Trophoblast cell (in vitro differentiated cells and primary cell): ENCODE measurements at regions not wholly inside any gene's neighbourhood (a gene's known extent, or its start where the extent isn't known, plus 50 kb on each side); places are given as distances from the start of the nearest gene placed in this dataset.

Experiments used
- DNase-seq, 2 donors: peaks; one replicate each; pipeline ENCODE4 v3.0.0-alpha.2; 2016
- H2AFZ ChIP-seq: 2 replicates; pipeline ENCODE4 v1.6.1; 2013; ENCODE audit warnings: low read length, moderate library complexity, mild to moderate bottlenecking; ENCODE audit not compliant: insufficient read depth, poor library complexity
- H2AK5ac ChIP-seq: 2 replicates; pipeline ENCODE4 v1.6.1; 2013; ENCODE audit warnings: mild to moderate bottlenecking, low read length
- H2BK120ac ChIP-seq: 2 replicates; pipeline ENCODE4 v1.6.1; 2013; ENCODE audit warnings: low read length, mild to moderate bottlenecking, moderate library complexity; ENCODE audit not compliant: insufficient read depth, poor library complexity
- H2BK12ac ChIP-seq: 2 replicates; pipeline ENCODE4 v1.6.1; 2013; ENCODE audit warnings: mild to moderate bottlenecking, low read length, moderate library complexity
- H2BK5ac ChIP-seq: 2 replicates; pipeline ENCODE4 v1.6.1; 2013; ENCODE audit warnings: low read length, low read depth, moderate library complexity, mild to moderate bottlenecking; ENCODE audit not compliant: poor library complexity
- H3K14ac ChIP-seq: 2 replicates; pipeline ENCODE4 v1.6.1; 2013; ENCODE audit warnings: mild to moderate bottlenecking, low read length
- H3K18ac ChIP-seq: 2 replicates; pipeline ENCODE4 v1.6.1; 2013; ENCODE audit warnings: mild to moderate bottlenecking, low read length
- H3K23ac ChIP-seq: 2 replicates; pipeline ENCODE4 v1.6.1; 2013; ENCODE audit warnings: low read length
- H3K27ac ChIP-seq: 2 replicates; pipeline ENCODE4 v1.5.1; 2013; ENCODE audit warnings: low read depth, mild to moderate bottlenecking, inconsistent platforms, low read length, moderate library complexity
- H3K27me3 ChIP-seq: 2 replicates; pipeline ENCODE4 v1.6.1; 2013; ENCODE audit warnings: inconsistent platforms, mild to moderate bottlenecking, low read length, moderate library complexity; ENCODE audit not compliant: insufficient read depth
- H3K36me3 ChIP-seq, 2 experiments: 1 replicate in 1 of 2; 2 replicates in 1 of 2; pipeline ENCODE4 v1.6.1; 2013; ENCODE audit warnings: low read length in 2 of 2, mild to moderate bottlenecking in 2 of 2, moderate library complexity in 1 of 2; ENCODE audit not compliant: insufficient read depth in 2 of 2, control insufficient read depth in 1 of 2
- H3K4ac ChIP-seq: 2 replicates; pipeline ENCODE4 v1.6.1; 2013; ENCODE audit warnings: low read depth, mild to moderate bottlenecking, low read length, moderate library complexity
- H3K4me1 ChIP-seq, 2 experiments: 1 replicate in 1 of 2; 2 replicates in 1 of 2; pipeline ENCODE4 v1.6.1; 2013; ENCODE audit warnings: low read length in 2 of 2, mild to moderate bottlenecking in 2 of 2, moderate library complexity in 1 of 2; ENCODE audit not compliant: insufficient read depth in 2 of 2, control insufficient read depth in 1 of 2
- H3K4me2 ChIP-seq: 2 replicates; pipeline ENCODE4 v1.6.1; 2013; ENCODE audit warnings: inconsistent platforms, mild to moderate bottlenecking, low read length, moderate library complexity
- H3K4me3 ChIP-seq: 2 replicates; pipeline ENCODE4 v1.5.1; 2013; ENCODE audit warnings: mild to moderate bottlenecking, low read depth, low read length, inconsistent platforms
- H3K79me1 ChIP-seq: one replicate; pipeline ENCODE4 v1.6.1; 2013; ENCODE audit warnings: low read length
- H3K79me2 ChIP-seq: 2 replicates; pipeline ENCODE4 v1.6.1; 2013; ENCODE audit warnings: low read length, mild to moderate bottlenecking; ENCODE audit not compliant: control insufficient read depth, insufficient read depth, poor library complexity
- H3K9ac ChIP-seq: 2 replicates; pipeline ENCODE4 v1.6.1; 2013; ENCODE audit warnings: mild to moderate bottlenecking, low read length
- H3K9me3 ChIP-seq: 2 replicates; pipeline ENCODE4 v1.6.1; 2013; ENCODE audit warnings: low read depth, mild to moderate bottlenecking, control low read depth, inconsistent platforms, low read length; ENCODE audit not compliant: insufficient read depth
- H4K12ac ChIP-seq: 2 replicates; pipeline ENCODE4 v1.6.1; 2013; ENCODE audit warnings: low read depth, mild to moderate bottlenecking, low read length, moderate library complexity
- H4K8ac ChIP-seq: 2 replicates; pipeline ENCODE4 v1.6.1; 2013; ENCODE audit warnings: low read depth, mild to moderate bottlenecking, low read length, moderate library complexity
- H4K91ac ChIP-seq: one replicate; pipeline ENCODE4 v1.6.1; 2013; ENCODE audit warnings: low read depth, mild to moderate bottlenecking, low read length, moderate library complexity
- WGBS: extraction: QIAGEN DNeasy Blood & Tissue Kit; methylation state at CpG from one replicate; pipeline ENCODE4 v1.1.7; 2013; ENCODE audit warnings: missing lambda C conversion rate; ENCODE audit not compliant: insufficient read length, insufficient coverage; ENCODE audit errors: extremely low coverage; 5-methylcytosine and 5-hydroxymethylcytosine counted together

DNA sequence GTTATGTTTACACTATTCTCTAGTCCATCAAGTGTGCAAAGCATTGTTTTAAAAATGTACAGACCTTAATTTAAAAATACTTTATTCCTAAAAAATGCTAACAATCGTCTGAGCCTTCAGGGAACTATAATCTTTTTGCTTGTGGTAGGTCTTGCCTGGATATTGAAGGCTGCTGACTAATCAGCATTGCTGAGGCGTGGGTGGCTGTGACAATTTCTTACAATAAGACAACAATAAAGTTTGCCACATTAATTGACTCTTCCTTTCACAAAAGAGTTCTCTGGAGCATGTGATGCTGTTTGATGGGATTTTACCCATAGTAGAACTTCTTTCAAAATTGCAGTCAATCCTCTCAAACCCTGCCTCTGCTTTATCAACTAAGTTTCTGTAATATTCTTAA is 384.0 kb upstream of the TGFBR2 start:
- Histone ChIP-seq H3K4ac (no peak overlapping the region), H3K36me3 (no peaks in the 10 kb centered on the region), H3K27me3 (no peaks in the 10 kb centered on the region), H2AFZ (no peak overlapping the region), H3K79me1 (no peaks in the 10 kb centered on the region), H3K9me3 (no peaks in the 10 kb centered on the region), H2AK5ac (no peak overlapping the region), H3K9ac (no peak overlapping the region), H2BK12ac (no peak overlapping the region), H4K91ac (no peak overlapping the region), H2BK5ac (no peak overlapping the region), H3K14ac (no peak overlapping the region), H3K4me2 (no peak overlapping the region), H3K27ac (no peak overlapping the region), H3K4me3 (no peak overlapping the region), H3K79me2 (no peaks in the 10 kb centered on the region), H4K8ac (no peak overlapping the region), H2BK120ac (no peak overlapping the region), H3K23ac (no peak overlapping the region), H4K12ac (no peak overlapping the region), H3K18ac (no peak overlapping the region), H3K4me1 (no peaks in the 10 kb centered on the region)
- DNase-seq, result no peak
- WGBS, result no CpG with 5 or more reads among the region's 2 CpGs

DNA sequence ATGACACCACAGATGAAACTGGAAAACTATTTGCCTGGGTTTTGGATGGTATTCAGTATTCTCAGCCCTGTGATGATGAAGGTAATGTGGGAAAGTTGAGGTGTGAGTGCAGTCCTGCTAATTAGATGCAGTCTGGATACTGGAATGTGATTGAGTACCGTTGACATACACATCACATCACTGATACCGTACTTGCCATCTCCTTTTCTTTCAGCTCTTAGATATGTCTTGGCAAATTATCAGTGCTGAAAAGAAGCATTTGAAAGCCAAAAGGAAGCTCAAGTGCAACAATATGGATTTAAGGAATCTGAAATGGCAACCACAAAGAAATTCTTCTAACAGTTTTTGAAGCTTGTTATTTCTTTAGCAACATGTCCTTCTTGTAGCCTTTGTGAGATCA is 381.4 kb upstream of the TGFBR2 start:
- H3K18ac ChIP-seq, result no peak overlapping the region
- no peak overlapping the region for H3K4me3 ChIP-seq
- H2AFZ ChIP-seq, result no peak overlapping the region
- H3K23ac ChIP-seq, result no peak overlapping the region
- no peak overlapping the region for H3K4ac ChIP-seq
- H2AK5ac ChIP-seq, result no peak overlapping the region
- H3K79me2 ChIP-seq, result no peaks in the 10 kb centered on the region
- no peak overlapping the region for H3K14ac ChIP-seq
- no peak overlapping the region for H2BK12ac ChIP-seq
- no peak overlapping the region for H2BK120ac ChIP-seq
- H3K9me3 ChIP-seq, result no peaks in the 10 kb centered on the region
- H4K12ac ChIP-seq, result no peak overlapping the region
- no peaks in the 10 kb centered on the region for H3K79me1 ChIP-seq
- no peak overlapping the region for H2BK5ac ChIP-seq
- H3K27ac ChIP-seq, result no peak overlapping the region
- no peak overlapping the region for H3K4me2 ChIP-seq
- no peak overlapping the region for H3K9ac ChIP-seq
- H3K36me3 ChIP-seq, result no peaks in the 10 kb centered on the region
- no peaks in the 10 kb centered on the region for H3K27me3 ChIP-seq
- no peak overlapping the region for H4K8ac ChIP-seq
- no peaks in the 10 kb centered on the region for H3K4me1 ChIP-seq
- no peak overlapping the region for H4K91ac ChIP-seq
- DNase-seq, result no peak
- WGBS, result no CpG with 5 or more reads among the region's 2 CpGs

DNA sequence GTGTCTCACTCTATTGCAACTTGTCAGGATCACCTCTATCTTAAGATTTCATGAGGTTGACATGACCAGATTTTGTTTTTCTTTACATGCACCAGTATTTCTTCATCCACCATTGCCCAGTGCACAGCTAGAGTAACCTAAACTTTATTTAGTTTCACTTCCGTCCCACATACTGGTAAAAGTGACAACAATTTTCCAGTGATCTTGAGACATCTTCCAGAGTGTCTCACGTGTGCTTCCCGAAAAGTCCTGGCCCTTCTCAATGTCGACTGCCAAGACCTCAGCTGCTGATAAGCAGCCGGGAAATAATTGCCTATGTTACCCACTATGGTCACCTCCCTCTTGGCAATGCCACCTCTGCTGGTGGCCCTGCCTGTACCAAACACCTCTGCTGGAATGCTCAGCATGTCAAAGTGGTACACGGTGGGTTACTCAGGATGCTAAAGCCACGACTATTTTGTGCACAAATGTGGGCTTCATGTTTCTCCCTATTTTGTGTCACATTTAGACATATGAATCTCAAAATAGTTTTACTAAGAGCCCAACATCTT is 379.7 kb upstream of the TGFBR2 start:
- Histone ChIP-seq H3K79me2 (no peaks in the 10 kb centered on the region), H2BK120ac (no peak overlapping the region), H3K9ac (no peak overlapping the region), H2BK12ac (no peak overlapping the region), H2BK5ac (no peak overlapping the region), H3K23ac (no peak overlapping the region), H2AFZ (no peak overlapping the region), H4K8ac (no peak overlapping the region), H3K9me3 (no peaks in the 10 kb centered on the region), H3K36me3 (no peaks in the 10 kb centered on the region), H3K4me2 (no peak overlapping the region), H3K27ac (no peak overlapping the region), H4K12ac (no peak overlapping the region), H3K4ac (no peak overlapping the region), H4K91ac (no peak overlapping the region), H3K79me1 (no peaks in the 10 kb centered on the region), H3K27me3 (no peaks in the 10 kb centered on the region), H3K4me3 (no peak overlapping the region), H3K4me1 (peaks cover 0 to 3% of the 10 kb centered on the region in 2 experiments), H3K14ac (no peak overlapping the region), H3K18ac (no peak overlapping the region), H2AK5ac (no peak overlapping the region)
- WGBS, result no CpG with 5 or more reads among the region's 7 CpGs
- DNase-seq, result no peak

DNA sequence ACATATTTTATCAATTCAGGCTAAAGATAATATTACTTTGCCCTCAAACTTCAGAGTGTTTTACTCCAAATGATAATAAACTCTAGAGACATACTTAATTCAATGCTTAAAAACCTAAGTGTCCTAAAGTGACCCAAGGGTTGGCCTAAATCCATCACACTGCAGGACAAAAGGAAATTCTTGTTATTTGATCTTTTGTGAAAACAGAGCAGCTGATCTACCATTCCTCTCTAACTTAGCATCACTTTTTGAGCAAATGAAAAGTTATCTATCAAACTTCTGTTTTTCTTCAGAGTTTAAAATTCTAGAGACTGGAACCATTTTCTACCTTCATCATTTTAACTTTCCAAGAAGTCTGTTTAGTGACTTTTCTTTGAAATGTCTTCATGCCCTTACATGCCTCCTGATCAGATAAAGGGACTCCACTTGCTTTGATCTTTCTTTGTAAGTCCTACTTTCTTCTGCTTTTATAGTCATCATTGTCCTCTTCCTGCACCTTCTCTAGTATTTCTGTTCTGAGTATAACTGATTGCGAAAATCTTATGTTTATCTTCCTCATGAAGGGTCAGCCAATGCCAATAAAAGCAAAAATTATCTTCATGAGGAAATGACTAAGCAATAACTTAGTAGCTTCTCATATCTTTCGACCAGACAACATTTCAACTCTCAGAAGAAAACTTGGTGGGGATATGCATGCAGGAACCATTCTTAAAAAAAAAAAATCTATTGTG is 378.7 kb upstream of the TGFBR2 start:
- no peaks in the 10 kb centered on the region for H3K79me1 ChIP-seq
- no peaks in the 10 kb centered on the region for H3K36me3 ChIP-seq
- H3K4ac ChIP-seq, result no peak overlapping the region
- H2BK5ac ChIP-seq, result no peak overlapping the region
- no peaks in the 10 kb centered on the region for H3K27me3 ChIP-seq
- no peak overlapping the region for H3K9ac ChIP-seq
- no peak overlapping the region for H3K4me3 ChIP-seq
- H3K9me3 ChIP-seq, result no peaks in the 10 kb centered on the region
- no peak overlapping the region for H4K91ac ChIP-seq
- no CpG with 5 or more reads among the region's 2 CpGs for WGBS
- H2BK120ac ChIP-seq, result no peak overlapping the region
- no peak for DNase-seq
- no peak overlapping the region for H3K23ac ChIP-seq
- no peak overlapping the region for H3K14ac ChIP-seq
- no peak overlapping the region for H4K12ac ChIP-seq
- H3K4me1 ChIP-seq, result peaks cover 0 to 3% of the 10 kb centered on the region in 2 experiments
- no peak overlapping the region for H3K4me2 ChIP-seq
- no peak overlapping the region for H4K8ac ChIP-seq
- no peaks in the 10 kb centered on the region for H3K79me2 ChIP-seq
- no peak overlapping the region for H2AFZ ChIP-seq
- H3K18ac ChIP-seq, result no peak overlapping the region
- no peak overlapping the region for H2BK12ac ChIP-seq
- H2AK5ac ChIP-seq, result no peak overlapping the region
- H3K27ac ChIP-seq, result no peak overlapping the region
